ENCODE measurements at regions not wholly inside any gene's neighbourhood (a gene's known extent, or its start where the extent isn't known, plus 50 kb on each side); places are given as distances from the start of the nearest gene placed in this dataset.

GRCh38 chr1:175888996-175889395 is 145.6 kb upstream of the TNR start:
- no peak overlapping the region for H3K4me3 ChIP-seq
- H3K27ac ChIP-seq: no peak overlapping the region
- TF ChIP-seq CTCF (IDR thresholded peaks at IDR 0.05) (no peak), POLR2A (IDR thresholded peaks at IDR 0.05) (no peak)
- no peaks in the 10 kb centered on the region for H3K36me3 ChIP-seq
- no peaks in the 10 kb centered on the region for H3K9me3 ChIP-seq
- no peaks in the 10 kb centered on the region for H3K4me1 ChIP-seq
- no peaks in the 10 kb centered on the region for H3K27me3 ChIP-seq
- DNase-seq: no peak

- H3K4me1 ChIP-seq: no peaks in the 10 kb centered on the region
- H3K4me3 ChIP-seq: no peak overlapping the region
- no peaks in the 10 kb centered on the region for H3K36me3 ChIP-seq
- H3K27me3 ChIP-seq: no peaks in the 10 kb centered on the region
- H3K27ac ChIP-seq: no peak overlapping the region
- DNase-seq: peak in 2 of 3 donors; percentile 65 to 68
- no peaks in the 10 kb centered on the region for H3K9me3 ChIP-seq
- TF ChIP-seq POLR2A (IDR thresholded peaks at IDR 0.05) (no peak), CTCF (IDR thresholded peaks at IDR 0.05) (peak in 4 of 6 experiments; percentile 62 to 73 (median 70))
Measured at GRCh38 chr1:175887981-175888428, 144.6 kb upstream of the TNR start.

- TF ChIP-seq POLR2A (IDR thresholded peaks at IDR 0.05) (no peak), CTCF (IDR thresholded peaks at IDR 0.05) (no peak)
- H3K4me3 ChIP-seq: no peak overlapping the region
- H3K9me3 ChIP-seq: no peaks in the 10 kb centered on the region
- H3K4me1 ChIP-seq: no peaks in the 10 kb centered on the region
- no peaks in the 10 kb centered on the region for H3K36me3 ChIP-seq
- no peak overlapping the region for H3K27ac ChIP-seq
- H3K27me3 ChIP-seq: no peaks in the 10 kb centered on the region
- DNase-seq: no peak
Measured at GRCh38 chr1:175887521-175887920, 144.1 kb upstream of the TNR start.

- no peak overlapping the region for H3K4me3 ChIP-seq
- TF ChIP-seq POLR2A (IDR thresholded peaks at IDR 0.05) (no peak), CTCF (IDR thresholded peaks at IDR 0.05) (no peak)
- H3K27me3 ChIP-seq: no peaks in the 10 kb centered on the region
- H3K36me3 ChIP-seq: no peaks in the 10 kb centered on the region
- H3K27ac ChIP-seq: no peak overlapping the region
- no peak for DNase-seq
- no peaks in the 10 kb centered on the region for H3K9me3 ChIP-seq
- H3K4me1 ChIP-seq: no peaks in the 10 kb centered on the region
Measured at GRCh38 chr1:175885326-175885725, 141.9 kb upstream of the TNR start.

GRCh38 chr1:175884369-175884768 is 141.0 kb upstream of the TNR start:
- TF ChIP-seq POLR2A (IDR thresholded peaks at IDR 0.05) (no peak), CTCF (IDR thresholded peaks at IDR 0.05) (no peak)
- Histone ChIP-seq H3K27ac (no peak overlapping the region), H3K4me3 (no peak overlapping the region), H3K27me3 (no peaks in the 10 kb centered on the region), H3K9me3 (no peaks in the 10 kb centered on the region), H3K36me3 (no peaks in the 10 kb centered on the region), H3K4me1 (no peaks in the 10 kb centered on the region)
- no peak for DNase-seq

GRCh38 chr1:175882192-175882591 is 138.8 kb upstream of the TNR start:
- Histone ChIP-seq H3K4me3 (no peak overlapping the region), H3K4me1 (no peaks in the 10 kb centered on the region), H3K36me3 (no peaks in the 10 kb centered on the region), H3K27ac (no peak overlapping the region), H3K9me3 (no peaks in the 10 kb centered on the region), H3K27me3 (no peaks in the 10 kb centered on the region)
- TF ChIP-seq CTCF (IDR thresholded peaks at IDR 0.05) (no peak), POLR2A (IDR thresholded peaks at IDR 0.05) (no peak)
- DNase-seq: no peak
